HepG2 (cell line): ENCODE measurements at regions not wholly inside any gene's neighbourhood (a gene's known extent, or its start where the extent isn't known, plus 50 kb on each side); places are given as distances from the start of the nearest gene placed in this dataset.

Experiments
- ATAC-seq: fragments of 200-7000 bp; cut with Tn5 transposase; 3 replicates; pipeline ENCODE4 v1.9.1; 2020; ENCODE audit warnings: mild to moderate bottlenecking, moderate library complexity
- BruUV-seq: library from RNA; stranded (reverse); fragments of 400-500 nt; replicated peaks from 2 replicates; lab custom pipeline; 2021; lab: Mats Ljungman, UMichigan
- CTCF ChIA-PET: fragments of 300-600 bp; formaldehyde crosslinking; extraction: SDS; loops from one replicate; lab custom pipeline; 2021; ENCODE audit warnings: low total read pairs, inconsistent platforms, low intra/inter-chr PET ratio; lab: Yijun Ruan, JAX
- POLR2A ChIA-PET: fragments of 350-600 bp; sonication (Branson Sonifier 250); formaldehyde crosslinking; loops from one replicate; lab custom pipeline; 2020; ENCODE audit warnings: antibody characterized with exemption, inconsistent platforms; lab: Yijun Ruan, JAX
- DNase-seq: peaks from one replicate; pipeline ENCODE4 v3.0.0-alpha.2; 2015; ENCODE audit warnings: low spot score
- FAIRE-seq: peaks from 3 replicates; lab custom pipeline; 2011; peaks lifted over from hg19 to GRCh38; lab: Jason Lieb, UNC
- H2AFZ ChIP-seq: one replicate; pipeline ENCODE4 v1.6.1; 2011; ENCODE audit warnings: low read length, inconsistent platforms
- H3K27ac ChIP-seq: fragments of 300-600 bp; 3 replicates; pipeline ENCODE4 v1.8.0; 2011; ENCODE audit warnings: mixed run types, mild to moderate bottlenecking, mixed read lengths, low read length, inconsistent platforms; ENCODE audit not compliant: insufficient read depth; ENCODE audit errors: extremely low read length
- H3K27me3 ChIP-seq, 2 experiments: fragments of 200-600 bp in 1 of 2; 2 replicates in 1 of 2; 3 replicates in 1 of 2; pipeline versions ENCODE4 v1.6.0 to v1.8.0; 2011; ENCODE audit warnings: low read length in 2 of 2, mild to moderate bottlenecking in 2 of 2, moderate library complexity in 2 of 2, inconsistent platforms in 1 of 2; ENCODE audit not compliant: insufficient read depth in 2 of 2, control insufficient read depth in 1 of 2
- H3K36me3 ChIP-seq, 2 experiments: fragments of 200-600 bp in 1 of 2; replicated peaks in 1 of 2; 2 replicates in 1 of 2; 3 replicates in 1 of 2; pipeline versions ENCODE4 v1.5.1 to v1.8.0; 2011; ENCODE audit warnings: low read length in 2 of 2, inconsistent platforms in 1 of 2; ENCODE audit not compliant: insufficient read depth in 2 of 2, control insufficient read depth in 1 of 2
- H3K4me1 ChIP-seq: 2 replicates; pipeline ENCODE4 v1.5.1; 2012; ENCODE audit warnings: low read length, inconsistent platforms; ENCODE audit not compliant: insufficient read depth
- H3K4me2 ChIP-seq: 2 replicates; pipeline ENCODE4 v1.6.0; 2011; ENCODE audit warnings: low read depth, low read length, inconsistent platforms
- H3K4me3 ChIP-seq, 3 experiments: fragments of 200-600 bp in 1 of 3; sonication (generic), shearing (Covaris generic) in 1 of 3; replicated peaks in 1 of 3; 2 replicates each; pipeline ENCODE4 v1.5.1; 2011 to 2016; ENCODE audit warnings: low read length in 3 of 3, inconsistent platforms in 2 of 3, low read depth in 2 of 3, mild to moderate bottlenecking in 2 of 3, control low read depth in 1 of 3, mixed read lengths in 1 of 3; ENCODE audit not compliant: insufficient read depth in 1 of 3
- H3K79me2 ChIP-seq: one replicate; pipeline ENCODE4 v1.6.1; 2011; ENCODE audit warnings: low read length, inconsistent platforms; ENCODE audit not compliant: insufficient read depth
- H3K9ac ChIP-seq: 2 replicates; pipeline ENCODE4 v1.6.0; 2011; ENCODE audit warnings: mild to moderate bottlenecking, low read depth, low read length, inconsistent platforms; ENCODE audit not compliant: insufficient read depth
- H3K9me3 ChIP-seq: 2 replicates; pipeline ENCODE4 v1.5.1; 2012; ENCODE audit warnings: mild to moderate bottlenecking, low read length
- H4K20me1 ChIP-seq: 2 replicates; pipeline ENCODE4 v1.6.0; 2011; ENCODE audit warnings: inconsistent platforms, mild to moderate bottlenecking, low read length, moderate library complexity; ENCODE audit not compliant: insufficient read depth
- KLF11 ChIP-seq: IDR thresholded peaks from 2 replicates; pipeline ENCODE4 v1.6.1; 2016; ENCODE audit warnings: missing compliant biosample characterization
- PHF20 ChIP-seq: sonication (generic); formaldehyde crosslinking; IDR thresholded peaks from 2 replicates; pipeline ENCODE4 v1.5.0; 2020; ENCODE audit warnings: mild to moderate bottlenecking, missing genetic modification reagents
- PLSCR1 ChIP-seq: sonication (generic); formaldehyde crosslinking; IDR thresholded peaks from 2 replicates; pipeline ENCODE4 v1.5.0; 2020; ENCODE audit warnings: missing genetic modification reagents, mild to moderate bottlenecking, borderline replicate concordance
- RXRA ChIP-seq: sonication (generic); formaldehyde crosslinking; IDR thresholded peaks from 2 replicates; pipeline ENCODE4 v1.5.1; 2020; ENCODE audit warnings: missing genetic modification reagents
- TBP ChIP-seq: sonication (generic); formaldehyde crosslinking; IDR thresholded peaks from 2 replicates; pipeline ENCODE4 v1.5.0; 2020; ENCODE audit warnings: missing genetic modification reagents
- TRAFD1 ChIP-seq: sonication (generic); formaldehyde crosslinking; IDR thresholded peaks from 2 replicates; pipeline ENCODE4 v1.5.1; 2020; ENCODE audit warnings: missing genetic modification reagents, mild to moderate bottlenecking, borderline replicate concordance
- WGBS: methylation state at CpG from one replicate; pipeline ENCODE4 v1.1.6; 2017; ENCODE audit warnings: low lambda C conversion rate; 5-methylcytosine and 5-hydroxymethylcytosine counted together
- in situ Hi-C: cut with HindIII; loops from 2 replicates; pipeline ENCODE4 v1.10.0; 2017; ENCODE audit warnings: low pct_unique_long_range_greater_than_20kb; ENCODE audit not compliant: extremely low pct_ligation_motif_present
- intact Hi-C: fragments of 100-400 bp; cut with micrococcal nuclease; formaldehyde crosslinking; loops from one replicate; pipeline ENCODE4 v1.10.0; 2022; ENCODE audit not compliant: unreplicated experiment

- in situ Hi-C loops (loop anchor here (25.0 kb wide), 1 partner anchor 1561 kb away; the partner anchor contains the start of gene CITED2), intact Hi-C loops (loop anchor here (5.0 to 10.0 kb wide), 3 partner anchors 431 to 1041 kb away; no protein-coding TSS in a partner anchor)
- H4K20me1 ChIP-seq, result no peaks in the 10 kb centered on the region
- H3K4me2 ChIP-seq, result no peak overlapping the region
- POLR2A ChIA-PET, result no interaction called here
- BruUV-seq, result no TSS peak
- no peaks in the 10 kb centered on the region for H3K79me2 ChIP-seq
- CTCF ChIA-PET, result no interaction called here
- FAIRE-seq (no peak), DNase-seq (no peak), ATAC-seq (no peak)
- TF ChIP-seq RXRA (CRISPR knock-in tag), result no peak
- TF ChIP-seq TBP, result no peak
- no peak for TF ChIP-seq TRAFD1 (CRISPR knock-in tag)
- TF ChIP-seq KLF11 (CRISPR knock-in tag), result no peak
- no peak for TF ChIP-seq PLSCR1
- TF ChIP-seq PHF20 (CRISPR knock-in tag), result no peak
- no peak overlapping the region for H3K27ac ChIP-seq
- H3K9me3 ChIP-seq, result no peaks in the 10 kb centered on the region
- H3K4me3 ChIP-seq, result no peak overlapping the region
- WGBS, result 20% methylated on average over 1 of the region's 1 CpG
- H2AFZ ChIP-seq, result no peak overlapping the region
- H3K27me3 ChIP-seq, result no peaks in the 10 kb centered on the region
- no peaks in the 10 kb centered on the region for H3K4me1 ChIP-seq
- H3K36me3 ChIP-seq, result no peaks in the 10 kb centered on the region
- no peak overlapping the region for H3K9ac ChIP-seq
These were observed 1209.7 kb upstream of the GJE1 start for GRCh38 chr6:140923048-140923447.
